HG03159 (cell line): ENCODE measurements at regions not wholly inside any gene's neighbourhood (a gene's known extent, or its start where the extent isn't known, plus 50 kb on each side); places are given as distances from the start of the nearest gene placed in this dataset.

Experiments
- ATAC-seq: cut with Tn5 transposase; IDR thresholded peaks from one replicate; pipeline ENCODE4 v1.9.1; 2021; ENCODE audit warnings: mild to moderate bottlenecking, moderate library complexity; ENCODE audit not compliant: unreplicated experiment

GRCh38 chr5:129399069-129399468, 61.0 kb upstream of the ADAMTS19 start:
- no peak for ATAC-seq

- ATAC-seq: no peak
Measured at GRCh38 chr5:129400395-129400983, 59.6 kb upstream of the ADAMTS19 start.

- ATAC-seq: no peak
Measured at GRCh38 chr5:129405222-129405621, 54.9 kb upstream of the ADAMTS19 start.

DNA sequence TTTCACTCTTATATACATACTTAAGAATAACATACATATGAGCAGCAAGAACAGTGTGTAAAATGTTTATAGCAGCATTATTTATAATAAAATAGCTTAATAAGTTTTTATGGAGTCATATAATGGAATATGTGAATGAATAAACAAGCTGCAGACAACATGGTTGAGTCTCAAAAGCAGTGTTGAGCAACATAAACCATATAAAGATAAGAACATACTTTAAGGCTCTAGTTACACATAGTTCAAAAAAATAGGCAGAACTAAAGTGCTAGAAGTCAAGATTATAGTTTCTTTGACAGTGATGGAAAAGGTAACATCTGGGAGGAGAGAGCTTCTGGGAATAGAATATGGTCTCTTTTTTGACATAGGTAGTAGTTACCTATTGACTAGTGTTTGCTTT, 53.7 kb upstream of the ADAMTS19 start:
- no peak for ATAC-seq
